ENCODE measurements at regions not wholly inside any gene's neighbourhood (a gene's known extent, or its start where the extent isn't known, plus 50 kb on each side); places are given as distances from the start of the nearest gene placed in this dataset.

DNA sequence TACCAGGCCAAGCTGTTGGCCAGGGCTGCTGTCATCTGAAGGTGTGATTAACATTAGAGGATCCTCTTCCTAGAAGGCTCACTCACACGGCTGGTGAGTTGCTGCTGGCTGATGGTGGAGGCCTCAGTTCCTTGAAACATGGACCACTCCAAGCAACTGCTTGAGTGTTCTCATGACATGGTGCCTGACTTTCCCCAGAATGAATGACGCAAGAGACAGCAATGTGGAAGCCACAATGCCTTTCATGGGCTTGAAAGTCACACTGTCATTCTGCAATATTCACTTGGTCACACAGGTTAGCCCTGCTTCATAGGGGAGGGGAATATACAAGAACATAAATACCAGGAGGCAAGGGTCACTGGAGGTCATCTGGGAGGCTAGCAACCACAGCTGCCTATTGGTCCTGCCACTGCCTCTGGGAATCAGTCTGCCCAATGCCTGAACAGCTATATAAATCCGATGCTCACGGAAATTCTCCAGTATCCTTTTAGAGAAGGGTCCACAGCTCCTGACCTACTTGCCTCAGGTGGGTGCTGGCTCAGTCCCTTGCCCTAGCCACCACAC is 97.1 kb upstream of the MAML3 start:
- no peak overlapping the region for H3K4me3 ChIP-seq
- DNase-seq (peak in 1 of 2 donors; percentile 62), ATAC-seq (ENCODE audit: low FRiP score in 2 of 2) (no peak)
- TF ChIP-seq, protein P1, sequence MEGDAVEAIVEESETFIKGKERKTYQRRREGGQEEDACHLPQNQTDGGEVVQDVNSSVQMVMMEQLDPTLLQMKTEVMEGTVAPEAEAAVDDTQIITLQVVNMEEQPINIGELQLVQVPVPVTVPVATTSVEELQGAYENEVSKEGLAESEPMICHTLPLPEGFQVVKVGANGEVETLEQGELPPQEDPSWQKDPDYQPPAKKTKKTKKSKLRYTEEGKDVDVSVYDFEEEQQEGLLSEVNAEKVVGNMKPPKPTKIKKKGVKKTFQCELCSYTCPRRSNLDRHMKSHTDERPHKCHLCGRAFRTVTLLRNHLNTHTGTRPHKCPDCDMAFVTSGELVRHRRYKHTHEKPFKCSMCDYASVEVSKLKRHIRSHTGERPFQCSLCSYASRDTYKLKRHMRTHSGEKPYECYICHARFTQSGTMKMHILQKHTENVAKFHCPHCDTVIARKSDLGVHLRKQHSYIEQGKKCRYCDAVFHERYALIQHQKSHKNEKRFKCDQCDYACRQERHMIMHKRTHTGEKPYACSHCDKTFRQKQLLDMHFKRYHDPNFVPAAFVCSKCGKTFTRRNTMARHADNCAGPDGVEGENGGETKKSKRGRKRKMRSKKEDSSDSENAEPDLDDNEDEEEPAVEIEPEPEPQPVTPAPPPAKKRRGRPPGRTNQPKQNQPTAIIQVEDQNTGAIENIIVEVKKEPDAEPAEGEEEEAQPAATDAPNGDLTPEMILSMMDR (IDR thresholded peaks at IDR 0.05) = no peak
- TF ChIP-seq POLR2AphosphoS5 (IDR thresholded peaks at IDR 0.05) (peak in 1 of 2 donors; percentile 42), EP300 (IDR thresholded peaks at IDR 0.05) (no peak), POLR2A (IDR thresholded peaks at IDR 0.05) (no peak)
- peaks cover 10 to 19% (median 13%) of the 10 kb centered on the region in 4 donors for H3K4me1 ChIP-seq
- WGBS, 2 donors = 79 to 93% methylated on average over 4 of the region's 4 CpGs
- no peaks in the 10 kb centered on the region for H3K36me3 ChIP-seq
- no peaks in the 10 kb centered on the region for H3K27me3 ChIP-seq
- peak overlapping the region in 1 of 4 donors; percentile 0 for H3K27ac ChIP-seq
- no peaks in the 10 kb centered on the region for H3K9me3 ChIP-seq

DNA sequence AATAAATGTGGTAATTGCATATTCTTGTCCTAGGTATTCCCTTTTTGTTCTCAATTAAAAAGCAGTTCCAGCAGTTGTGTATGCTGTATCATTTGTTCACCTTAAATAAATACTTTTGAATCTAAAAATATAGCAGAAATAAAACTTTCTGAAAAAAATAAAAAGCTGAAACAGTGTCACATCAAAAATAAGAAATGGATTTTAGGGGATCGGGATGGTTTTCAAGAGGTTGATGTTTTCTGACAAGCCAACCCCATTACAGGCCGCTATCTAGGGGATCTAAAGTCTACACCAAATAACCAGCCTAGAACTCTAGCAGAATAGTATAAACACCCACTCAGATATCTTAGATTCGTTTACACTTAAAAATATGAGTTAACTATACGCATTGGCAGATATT is 95.4 kb upstream of the MAML3 start:
- DNase-seq = no peak
- H3K4me1 ChIP-seq = peaks cover 10 to 19% (median 13%) of the 10 kb centered on the region in 4 donors
- H3K9me3 ChIP-seq = no peaks in the 10 kb centered on the region
- WGBS, 2 donors = 77 to 80% methylated on average over 4 of the region's 4 CpGs
- ATAC-seq (ENCODE audit: low FRiP score in 2 of 2) = no peak
- H3K36me3 ChIP-seq = no peaks in the 10 kb centered on the region
- H3K4me3 ChIP-seq = no peak overlapping the region
- no peak overlapping the region for H3K27ac ChIP-seq
- H3K27me3 ChIP-seq = no peaks in the 10 kb centered on the region
- no peak for TF ChIP-seq EP300 (IDR thresholded peaks at IDR 0.05)
- TF ChIP-seq POLR2AphosphoS5 (IDR thresholded peaks at IDR 0.05) = no peak
- TF ChIP-seq POLR2A (IDR thresholded peaks at IDR 0.05) = no peak
- TF ChIP-seq, protein P1 (IDR thresholded peaks at IDR 0.05) = no peak

DNA sequence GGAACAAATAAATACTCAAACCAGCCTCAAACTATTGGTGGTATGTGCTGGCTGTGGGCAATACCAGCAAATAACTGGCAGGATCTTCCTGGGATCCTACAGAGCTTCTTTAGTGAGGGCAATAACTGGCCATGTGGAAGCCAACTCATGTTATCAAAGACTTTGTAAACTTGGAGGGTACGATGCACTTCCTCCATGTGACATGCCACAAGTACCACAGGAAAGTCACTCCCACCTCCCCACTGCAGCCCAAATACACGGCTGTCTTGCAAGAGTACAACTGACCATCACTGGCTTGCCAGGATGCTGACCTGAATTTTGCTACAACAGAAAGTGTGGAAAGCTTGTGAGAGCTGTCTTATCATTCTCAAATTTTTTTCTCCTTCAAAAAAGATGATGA is 93.3 kb upstream of the MAML3 start:
- H3K4me1 ChIP-seq = peaks cover 19 to 26% (median 23%) of the 10 kb centered on the region in 4 donors
- WGBS, 2 donors = 38 to 100% methylated on average over 1 to 2 of the region's 2 CpGs
- ATAC-seq (ENCODE audit: low FRiP score in 2 of 2) (no peak), DNase-seq (no peak)
- no peaks in the 10 kb centered on the region for H3K27me3 ChIP-seq
- no peaks in the 10 kb centered on the region for H3K36me3 ChIP-seq
- no peak overlapping the region for H3K4me3 ChIP-seq
- TF ChIP-seq EP300 (IDR thresholded peaks at IDR 0.05) (no peak), POLR2AphosphoS5 (IDR thresholded peaks at IDR 0.05) (no peak), POLR2A (IDR thresholded peaks at IDR 0.05) (no peak)
- TF ChIP-seq, protein P1 (IDR thresholded peaks at IDR 0.05) = no peak
- no peak overlapping the region for H3K27ac ChIP-seq
- no peaks in the 10 kb centered on the region for H3K9me3 ChIP-seq

DNA sequence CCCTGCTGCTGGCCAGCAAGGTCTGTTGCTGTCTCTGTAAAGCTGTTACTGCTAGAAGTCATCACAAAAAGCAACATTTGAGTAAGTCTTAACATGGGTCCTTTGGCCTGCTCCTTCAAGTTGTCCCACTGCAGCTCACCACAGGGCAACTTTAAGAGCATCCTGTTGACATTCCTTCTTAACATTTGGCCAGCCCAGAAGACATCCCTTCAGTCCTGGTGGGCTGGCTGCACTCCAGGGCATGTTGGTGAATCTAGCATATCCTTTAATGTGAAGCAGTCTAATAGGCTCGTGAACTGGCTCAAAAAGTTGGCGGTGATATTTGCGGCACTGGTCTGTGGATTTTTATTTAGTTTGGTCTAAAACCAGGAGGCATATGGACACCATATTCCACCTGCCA is 92.2 kb upstream of the MAML3 start:
- Histone ChIP-seq H3K36me3 (no peaks in the 10 kb centered on the region), H3K9me3 (no peaks in the 10 kb centered on the region), H3K4me1 (peaks cover 17 to 22% (median 20%) of the 10 kb centered on the region in 4 donors), H3K4me3 (no peak overlapping the region), H3K27ac (no peak overlapping the region), H3K27me3 (no peaks in the 10 kb centered on the region)
- DNase-seq (no peak), ATAC-seq (ENCODE audit: low FRiP score in 2 of 2) (no peak)
- no peak for TF ChIP-seq POLR2A (IDR thresholded peaks at IDR 0.05)
- TF ChIP-seq, protein P1 (IDR thresholded peaks at IDR 0.05) = no peak
- WGBS, 2 donors = 92 to 93% methylated on average over 3 of the region's 3 CpGs

DNA sequence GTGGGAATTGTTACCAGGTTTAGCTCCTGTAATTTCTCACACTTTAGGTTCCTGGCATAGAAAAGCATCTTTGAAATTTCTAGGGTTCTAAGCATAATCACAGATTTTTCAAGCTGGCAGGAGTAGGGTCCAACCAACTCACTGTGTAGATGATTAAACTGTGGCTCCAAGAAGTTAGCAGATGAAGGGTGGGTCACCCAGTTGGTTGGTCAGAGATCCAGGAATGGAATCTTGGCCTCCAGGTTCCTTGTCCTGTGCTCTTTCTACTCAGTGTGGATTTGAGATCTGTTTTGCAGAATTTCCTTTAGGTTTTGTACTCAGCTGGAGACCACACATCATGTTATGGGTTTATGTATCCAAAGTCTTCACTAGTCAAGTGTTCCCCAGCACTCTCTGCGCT is 90.3 kb upstream of the MAML3 start:
- H3K4me3 ChIP-seq = no peak overlapping the region
- no peaks in the 10 kb centered on the region for H3K36me3 ChIP-seq

More for the DNA sequence above, 90.3 kb upstream of the MAML3 start:
- TF ChIP-seq, protein P1 (IDR thresholded peaks at IDR 0.05) = no peak
- TF ChIP-seq EP300 (IDR thresholded peaks at IDR 0.05) = no peak
- no peak for TF ChIP-seq POLR2AphosphoS5 (IDR thresholded peaks at IDR 0.05)
- no peak for TF ChIP-seq POLR2A (IDR thresholded peaks at IDR 0.05)
- Histone ChIP-seq H3K27me3 (no peaks in the 10 kb centered on the region), H3K4me1 (peaks cover 15 to 22% (median 19%) of the 10 kb centered on the region in 4 donors), H3K27ac (no peak overlapping the region), H3K9me3 (no peaks in the 10 kb centered on the region)
- DNase-seq (no peak), ATAC-seq (ENCODE audit: low FRiP score in 2 of 2) (no peak)
- WGBS, 2 donors = 92 to 100% methylated on average over 1 of the region's 1 CpG
